ENCODE measurements at regions not wholly inside any gene's neighbourhood (a gene's known extent, or its start where the extent isn't known, plus 50 kb on each side); places are given as distances from the start of the nearest gene placed in this dataset.
"Not testable (repeated sequence)": the region's sequence is repeated elsewhere in the genome, so short reads cannot be mapped to it uniquely, and the experiment has no call there.

GRCh38 chr2:51899643-51900042, 867.7 kb upstream of the NRXN1 start:
- Histone ChIP-seq H3K4me1 (ENCODE audit: control insufficient read depth, insufficient read depth, low read length) (no peaks in the 10 kb centered on the region), H3K9me3 (ENCODE audit: control insufficient read depth, insufficient read depth, low read length) (no peaks in the 10 kb centered on the region), H3K4me3 (ENCODE audit: low read depth, low read length) (no peak overlapping the region), H3K27me3 (ENCODE audit: control insufficient read depth, insufficient read depth, low read length) (no peaks in the 10 kb centered on the region), H3K9ac (ENCODE audit: low read depth, low read length) (no peak overlapping the region), H3K36me3 (ENCODE audit: control insufficient read depth, insufficient read depth, low read length) (no peaks in the 10 kb centered on the region)

DNA sequence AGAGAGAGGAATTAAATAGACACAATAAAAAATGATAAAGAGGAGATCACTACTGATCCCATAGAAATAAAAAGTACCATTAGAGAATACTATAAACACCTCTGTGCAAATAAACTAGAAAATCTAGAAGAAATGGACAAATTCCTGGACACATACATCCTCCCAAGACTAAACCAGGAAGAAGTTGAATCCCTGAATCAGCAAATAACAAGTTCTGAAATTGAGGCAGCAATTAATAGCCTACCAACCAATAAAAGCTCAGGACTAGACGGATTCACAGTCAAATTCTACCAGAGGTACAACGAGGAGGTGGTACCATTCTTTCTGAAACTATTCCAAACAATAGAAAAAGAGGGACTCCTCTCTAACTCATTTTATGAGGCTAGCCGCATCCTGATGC, 862.7 kb upstream of the NRXN1 start:
- not testable (repeated sequence) for H3K9me3 ChIP-seq (ENCODE audit: control insufficient read depth, insufficient read depth, low read length); H3K27me3 ChIP-seq (ENCODE audit: control insufficient read depth, insufficient read depth, low read length); H3K36me3 ChIP-seq (ENCODE audit: control insufficient read depth, insufficient read depth, low read length); H3K4me3 ChIP-seq (ENCODE audit: low read depth, low read length); H3K9ac ChIP-seq (ENCODE audit: low read depth, low read length); H3K4me1 ChIP-seq (ENCODE audit: control insufficient read depth, insufficient read depth, low read length)

DNA sequence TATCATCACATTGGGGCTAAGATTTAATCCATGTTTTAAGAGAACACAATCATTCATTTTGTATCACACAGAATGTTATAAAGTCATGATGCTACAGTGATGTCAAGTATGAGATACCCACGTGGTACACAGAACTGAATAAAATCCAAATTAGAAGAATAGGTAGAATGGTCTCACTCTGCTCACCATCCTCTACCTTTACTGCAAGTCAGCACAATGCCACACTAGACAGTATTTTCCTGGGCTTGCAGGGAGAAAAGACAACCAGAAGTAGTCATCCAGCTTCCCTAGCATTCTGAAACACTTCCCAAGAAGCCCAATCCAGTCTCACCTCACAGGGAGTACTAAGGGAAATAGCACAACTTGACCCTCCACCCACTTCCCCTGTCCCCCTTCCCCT, 856.2 kb upstream of the NRXN1 start:
- Histone ChIP-seq H3K4me1 (ENCODE audit: control insufficient read depth, insufficient read depth, low read length) (no peaks in the 10 kb centered on the region), H3K9ac (ENCODE audit: low read depth, low read length) (no peak overlapping the region), H3K36me3 (ENCODE audit: control insufficient read depth, insufficient read depth, low read length) (no peaks in the 10 kb centered on the region), H3K27me3 (ENCODE audit: control insufficient read depth, insufficient read depth, low read length) (no peaks in the 10 kb centered on the region), H3K9me3 (ENCODE audit: control insufficient read depth, insufficient read depth, low read length) (no peaks in the 10 kb centered on the region), H3K4me3 (ENCODE audit: low read depth, low read length) (no peak overlapping the region)

GRCh38 chr2:51881673-51882072, 849.7 kb upstream of the NRXN1 start:
- no peaks in the 10 kb centered on the region for H3K4me1 ChIP-seq (ENCODE audit: control insufficient read depth, insufficient read depth, low read length)
- H3K36me3 ChIP-seq (ENCODE audit: control insufficient read depth, insufficient read depth, low read length), result no peaks in the 10 kb centered on the region
- H3K9me3 ChIP-seq (ENCODE audit: control insufficient read depth, insufficient read depth, low read length), result no peaks in the 10 kb centered on the region
- no peak overlapping the region for H3K9ac ChIP-seq (ENCODE audit: low read depth, low read length)
- no peak overlapping the region for H3K4me3 ChIP-seq (ENCODE audit: low read depth, low read length)
- no peaks in the 10 kb centered on the region for H3K27me3 ChIP-seq (ENCODE audit: control insufficient read depth, insufficient read depth, low read length)

- no peak overlapping the region for H3K4me3 ChIP-seq (ENCODE audit: low read depth, low read length)
- H3K36me3 ChIP-seq (ENCODE audit: control insufficient read depth, insufficient read depth, low read length), result no peaks in the 10 kb centered on the region
- H3K4me1 ChIP-seq (ENCODE audit: control insufficient read depth, insufficient read depth, low read length), result no peaks in the 10 kb centered on the region
- no peak overlapping the region for H3K9ac ChIP-seq (ENCODE audit: low read depth, low read length)
- H3K27me3 ChIP-seq (ENCODE audit: control insufficient read depth, insufficient read depth, low read length), result no peaks in the 10 kb centered on the region
- H3K9me3 ChIP-seq (ENCODE audit: control insufficient read depth, insufficient read depth, low read length), result no peaks in the 10 kb centered on the region
Measured at GRCh38 chr2:51880153-51880552, 848.2 kb upstream of the NRXN1 start.

DNA sequence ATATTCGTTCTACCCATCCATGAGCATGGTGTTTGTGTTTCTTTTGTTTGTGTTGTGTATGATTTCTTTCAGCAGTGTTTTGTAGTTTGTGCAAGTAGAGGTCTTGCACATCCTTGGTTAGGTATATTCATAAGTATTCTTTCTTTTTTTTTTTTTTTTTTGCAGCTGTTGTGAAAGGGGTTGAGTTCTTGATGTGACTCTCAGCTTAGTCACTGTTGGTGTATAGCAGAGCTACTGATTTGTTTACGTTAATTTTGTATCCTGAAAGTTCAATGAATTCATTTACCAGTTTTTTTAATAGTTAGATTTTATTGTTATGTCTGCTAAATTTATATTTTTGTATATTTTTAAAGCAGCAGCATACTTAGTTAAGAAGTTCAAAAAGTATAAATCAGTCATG, 834.4 kb upstream of the NRXN1 start:
- no peaks in the 10 kb centered on the region for H3K27me3 ChIP-seq (ENCODE audit: control insufficient read depth, insufficient read depth, low read length)
- no peaks in the 10 kb centered on the region for H3K36me3 ChIP-seq (ENCODE audit: control insufficient read depth, insufficient read depth, low read length)
- no peak overlapping the region for H3K9ac ChIP-seq (ENCODE audit: low read depth, low read length)
- H3K9me3 ChIP-seq (ENCODE audit: control insufficient read depth, insufficient read depth, low read length), result no peaks in the 10 kb centered on the region
- no peaks in the 10 kb centered on the region for H3K4me1 ChIP-seq (ENCODE audit: control insufficient read depth, insufficient read depth, low read length)
- H3K4me3 ChIP-seq (ENCODE audit: low read depth, low read length), result no peak overlapping the region

GRCh38 chr2:51859260-51859659, 827.3 kb upstream of the NRXN1 start:
- Histone ChIP-seq H3K27me3 (ENCODE audit: control insufficient read depth, insufficient read depth, low read length) (no peaks in the 10 kb centered on the region), H3K9me3 (ENCODE audit: control insufficient read depth, insufficient read depth, low read length) (no peaks in the 10 kb centered on the region), H3K9ac (ENCODE audit: low read depth, low read length) (no peak overlapping the region), H3K4me1 (ENCODE audit: control insufficient read depth, insufficient read depth, low read length) (no peaks in the 10 kb centered on the region), H3K36me3 (ENCODE audit: control insufficient read depth, insufficient read depth, low read length) (no peaks in the 10 kb centered on the region), H3K4me3 (ENCODE audit: low read depth, low read length) (no peak overlapping the region)

GRCh38 chr2:51855683-51856082, 823.8 kb upstream of the NRXN1 start:
- H3K36me3 ChIP-seq (ENCODE audit: control insufficient read depth, insufficient read depth, low read length), result no peaks in the 10 kb centered on the region
- H3K9ac ChIP-seq (ENCODE audit: low read depth, low read length), result no peak overlapping the region
- no peak overlapping the region for H3K4me3 ChIP-seq (ENCODE audit: low read depth, low read length)
- no peaks in the 10 kb centered on the region for H3K27me3 ChIP-seq (ENCODE audit: control insufficient read depth, insufficient read depth, low read length)
- no peaks in the 10 kb centered on the region for H3K4me1 ChIP-seq (ENCODE audit: control insufficient read depth, insufficient read depth, low read length)
- H3K9me3 ChIP-seq (ENCODE audit: control insufficient read depth, insufficient read depth, low read length), result no peaks in the 10 kb centered on the region

- Histone ChIP-seq H3K27me3 (ENCODE audit: control insufficient read depth, insufficient read depth, low read length) (no peaks in the 10 kb centered on the region), H3K9ac (ENCODE audit: low read depth, low read length) (no peak overlapping the region), H3K9me3 (ENCODE audit: control insufficient read depth, insufficient read depth, low read length) (no peaks in the 10 kb centered on the region), H3K4me1 (ENCODE audit: control insufficient read depth, insufficient read depth, low read length) (no peaks in the 10 kb centered on the region), H3K36me3 (ENCODE audit: control insufficient read depth, insufficient read depth, low read length) (no peaks in the 10 kb centered on the region), H3K4me3 (ENCODE audit: low read depth, low read length) (no peak overlapping the region)
Measured at GRCh38 chr2:51846796-51847195, 814.9 kb upstream of the NRXN1 start.

GRCh38 chr2:51846018-51846417, 814.1 kb upstream of the NRXN1 start:
- Histone ChIP-seq H3K27me3 (ENCODE audit: control insufficient read depth, insufficient read depth, low read length) (no peaks in the 10 kb centered on the region), H3K4me1 (ENCODE audit: control insufficient read depth, insufficient read depth, low read length) (no peaks in the 10 kb centered on the region)

DNA sequence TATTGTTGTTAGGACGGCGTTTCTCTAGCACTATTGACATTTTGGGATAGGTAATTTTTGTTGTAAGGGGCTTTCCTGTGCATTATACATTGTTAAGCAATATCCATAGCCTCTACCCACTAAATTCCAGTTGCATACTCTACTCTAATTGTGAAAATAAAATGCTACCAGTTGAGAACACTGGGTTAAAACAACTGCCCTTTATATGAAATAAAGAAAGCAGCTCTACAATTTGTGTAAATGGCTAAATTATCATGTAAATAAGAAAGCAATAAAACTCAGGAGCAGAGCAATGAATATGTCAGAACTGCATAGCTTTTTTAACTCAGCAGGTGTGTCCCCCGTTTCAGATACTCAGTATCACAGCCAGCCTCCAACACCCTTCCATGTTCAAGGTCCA, 812.7 kb upstream of the NRXN1 start:
- Histone ChIP-seq H3K36me3 (ENCODE audit: control insufficient read depth, insufficient read depth, low read length) (no peaks in the 10 kb centered on the region), H3K4me3 (ENCODE audit: low read depth, low read length) (no peak overlapping the region), H3K4me1 (ENCODE audit: control insufficient read depth, insufficient read depth, low read length) (no peaks in the 10 kb centered on the region), H3K9me3 (ENCODE audit: control insufficient read depth, insufficient read depth, low read length) (no peaks in the 10 kb centered on the region), H3K9ac (ENCODE audit: low read depth, low read length) (no peak overlapping the region), H3K27me3 (ENCODE audit: control insufficient read depth, insufficient read depth, low read length) (no peaks in the 10 kb centered on the region)

More at GRCh38 chr2:51846018-51846417, 814.1 kb upstream of the NRXN1 start:
- Histone ChIP-seq H3K36me3 (ENCODE audit: control insufficient read depth, insufficient read depth, low read length) (no peaks in the 10 kb centered on the region), H3K9ac (ENCODE audit: low read depth, low read length) (no peak overlapping the region), H3K9me3 (ENCODE audit: control insufficient read depth, insufficient read depth, low read length) (no peaks in the 10 kb centered on the region), H3K4me3 (ENCODE audit: low read depth, low read length) (no peak overlapping the region)

- Histone ChIP-seq H3K36me3 (ENCODE audit: control insufficient read depth, insufficient read depth, low read length) (no peaks in the 10 kb centered on the region), H3K4me1 (ENCODE audit: control insufficient read depth, insufficient read depth, low read length) (no peaks in the 10 kb centered on the region), H3K27me3 (ENCODE audit: control insufficient read depth, insufficient read depth, low read length) (no peaks in the 10 kb centered on the region), H3K4me3 (ENCODE audit: low read depth, low read length) (no peak overlapping the region), H3K9ac (ENCODE audit: low read depth, low read length) (no peak overlapping the region), H3K9me3 (ENCODE audit: control insufficient read depth, insufficient read depth, low read length) (no peaks in the 10 kb centered on the region)
Measured at GRCh38 chr2:51829477-51829876, 797.5 kb upstream of the NRXN1 start.

- Histone ChIP-seq H3K36me3 (ENCODE audit: control insufficient read depth, insufficient read depth, low read length) (no peaks in the 10 kb centered on the region), H3K4me1 (ENCODE audit: control insufficient read depth, insufficient read depth, low read length) (no peaks in the 10 kb centered on the region), H3K4me3 (ENCODE audit: low read depth, low read length) (no peak overlapping the region), H3K9me3 (ENCODE audit: control insufficient read depth, insufficient read depth, low read length) (no peaks in the 10 kb centered on the region), H3K9ac (ENCODE audit: low read depth, low read length) (no peak overlapping the region), H3K27me3 (ENCODE audit: control insufficient read depth, insufficient read depth, low read length) (no peaks in the 10 kb centered on the region)
Measured at GRCh38 chr2:51825823-51826222, 793.9 kb upstream of the NRXN1 start.
